Kidney epithelial cell (primary cell): ENCODE measurements at regions not wholly inside any gene's neighbourhood (a gene's known extent, or its start where the extent isn't known, plus 50 kb on each side); places are given as distances from the start of the nearest gene placed in this dataset.
A peak's percentile ranks its signal among the peaks of the same experiment; 100 is the strongest.

Source experiments
- DNase-seq: peaks from one replicate; pipeline ENCODE4 v3.0.0-alpha.2; 2010; ENCODE audit warnings: low read depth
- H3K27me3 ChIP-seq: 2 replicates; pipeline ENCODE4 v1.6.0; 2011; ENCODE audit warnings: low read length; ENCODE audit not compliant: control insufficient read depth, insufficient read depth
- H3K36me3 ChIP-seq: 2 replicates; pipeline ENCODE4 v1.5.1; 2011; ENCODE audit warnings: low read length; ENCODE audit not compliant: control insufficient read depth, insufficient read depth
- H3K4me3 ChIP-seq: 2 replicates; pipeline ENCODE4 v1.5.1; 2011; ENCODE audit warnings: low read depth, mild to moderate bottlenecking, control low read depth, low read length
- CTCF ChIP-seq: IDR thresholded peaks from 2 replicates; pipeline ENCODE4 v1.5.1; 2011; ENCODE audit warnings: mild to moderate bottlenecking, moderate library complexity, low read length, control low read depth, inconsistent platforms; ENCODE audit not compliant: insufficient read depth, poor library complexity, severe bottlenecking

- no peaks in the 10 kb centered on the region for H3K36me3 ChIP-seq
- no peaks in the 10 kb centered on the region for H3K27me3 ChIP-seq
- no peak overlapping the region for H3K4me3 ChIP-seq
- no peak for DNase-seq
- no peak for TF ChIP-seq CTCF
Measured at GRCh38 chr5:93019896-93020295, 561.1 kb downstream of the NR2F1-AS1 start.

GRCh38 chr5:93018461-93018860, 562.6 kb downstream of the NR2F1-AS1 start:
- Histone ChIP-seq H3K27me3 (no peaks in the 10 kb centered on the region), H3K36me3 (no peaks in the 10 kb centered on the region), H3K4me3 (no peak overlapping the region)
- no peak for DNase-seq
- TF ChIP-seq CTCF = no peak

GRCh38 chr5:93017849-93018248, 563.2 kb downstream of the NR2F1-AS1 start:
- Histone ChIP-seq H3K36me3 (no peaks in the 10 kb centered on the region), H3K27me3 (no peaks in the 10 kb centered on the region), H3K4me3 (no peak overlapping the region)
- TF ChIP-seq CTCF = no peak
- peak; percentile 5 for DNase-seq

GRCh38 chr5:93017376-93017775, 563.6 kb downstream of the NR2F1-AS1 start:
- Histone ChIP-seq H3K36me3 (no peaks in the 10 kb centered on the region), H3K4me3 (no peak overlapping the region), H3K27me3 (no peaks in the 10 kb centered on the region)
- DNase-seq = no peak
- no peak for TF ChIP-seq CTCF

- no peaks in the 10 kb centered on the region for H3K36me3 ChIP-seq
- DNase-seq = no peak
Measured at GRCh38 chr5:93010616-93011015, 570.4 kb downstream of the NR2F1-AS1 start.

More at GRCh38 chr5:93010616-93011015, 570.4 kb downstream of the NR2F1-AS1 start:
- Histone ChIP-seq H3K27me3 (no peaks in the 10 kb centered on the region), H3K4me3 (no peak overlapping the region)
- TF ChIP-seq CTCF = no peak
